ENCODE measurements at regions not wholly inside any gene's neighbourhood (a gene's known extent, or its start where the extent isn't known, plus 50 kb on each side); places are given as distances from the start of the nearest gene placed in this dataset.
"Not testable (repeated sequence)": the region's sequence is repeated elsewhere in the genome, so short reads cannot be mapped to it uniquely, and the experiment has no call there.

GRCh38 chr6:121020656-121021055, 313.6 kb downstream of the TBC1D32 start:
- DNase-seq = no peak

GRCh38 chr6:121008553-121008952, 325.7 kb downstream of the TBC1D32 start:
- no peak for DNase-seq

DNA sequence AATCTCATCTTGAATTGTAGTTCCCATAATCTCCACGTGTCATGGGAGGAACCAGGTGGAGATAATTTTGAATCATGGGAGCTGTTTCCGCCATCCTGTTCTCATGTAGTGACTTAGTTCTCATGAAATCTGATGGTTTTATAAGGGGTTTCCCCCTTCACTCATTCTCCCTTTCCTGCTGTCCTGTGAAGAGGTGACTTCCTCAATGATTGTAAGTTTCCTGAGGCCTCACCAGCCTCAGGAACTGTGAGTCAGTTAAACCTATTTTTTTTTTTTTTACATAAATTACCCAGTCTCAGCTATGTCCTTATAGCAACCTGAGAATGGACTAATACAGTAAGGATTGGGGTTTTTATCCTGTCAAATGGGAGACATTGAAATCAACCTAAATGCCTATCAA, 328.3 kb downstream of the TBC1D32 start:
- no peak for DNase-seq

GRCh38 chr6:121000381-121000780, 333.9 kb downstream of the TBC1D32 start:
- no peak for DNase-seq

- DNase-seq = no peak
Observed at GRCh38 chr6:120996340-120996739, 337.9 kb downstream of the TBC1D32 start.

DNA sequence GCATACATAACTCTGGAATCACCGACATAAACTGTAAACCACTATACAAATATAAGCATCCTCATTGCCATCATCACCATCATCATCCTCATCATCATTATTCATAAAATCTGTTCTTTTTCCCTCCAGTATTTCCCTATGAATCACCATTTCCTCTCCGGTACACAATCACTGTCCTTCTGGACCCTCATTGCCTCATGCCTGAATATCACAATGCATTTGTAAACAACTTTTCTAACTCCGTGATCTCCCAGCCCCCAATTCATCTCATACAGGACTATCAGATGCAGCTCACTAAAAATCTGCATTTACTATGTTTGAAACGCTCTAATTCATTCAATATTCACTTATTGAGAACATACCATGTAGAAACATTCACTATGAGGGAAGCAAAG, 339.7 kb downstream of the TBC1D32 start:
- DNase-seq = no peak

- no peak for DNase-seq
Observed at GRCh38 chr6:120993929-120994572, 340.2 kb downstream of the TBC1D32 start.

DNA sequence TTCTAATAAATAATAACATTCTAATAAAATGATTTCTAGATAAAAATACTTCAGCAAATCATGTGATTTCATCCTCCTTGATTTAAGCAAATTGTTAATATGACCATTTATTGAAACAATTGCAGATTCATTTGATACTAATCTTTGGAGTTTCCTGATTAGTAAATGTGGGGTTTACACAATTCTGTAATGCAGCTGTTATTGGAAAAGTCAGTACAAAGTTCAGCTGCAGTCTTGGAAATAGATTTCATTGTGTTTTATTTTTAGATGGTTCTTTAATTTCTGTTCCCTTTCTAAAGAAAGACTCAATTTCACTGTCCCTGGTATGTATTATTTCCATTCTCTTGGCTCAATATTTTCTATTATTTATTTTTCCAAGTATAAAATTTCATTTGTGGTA, 342.0 kb downstream of the TBC1D32 start:
- DNase-seq = no peak

DNA sequence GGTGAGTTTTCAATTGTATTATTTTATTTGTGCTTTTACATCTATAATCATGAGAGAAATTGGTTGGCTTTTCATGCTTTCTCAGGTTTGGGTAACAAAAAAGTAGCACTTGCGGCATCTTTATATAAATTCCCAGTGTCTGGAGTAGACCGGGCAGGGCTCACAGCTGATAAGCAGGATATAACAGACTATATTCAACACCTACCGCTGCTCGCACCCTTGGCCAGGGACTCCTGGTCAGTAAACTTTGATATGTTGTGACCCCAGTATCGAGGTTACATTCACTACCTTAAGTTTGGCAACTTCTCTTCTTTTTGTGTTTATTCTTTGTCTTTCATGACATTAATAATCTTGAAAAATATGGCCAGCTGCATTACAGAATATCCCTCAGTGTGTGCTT, 343.4 kb downstream of the TBC1D32 start:
- no peak for DNase-seq

DNA sequence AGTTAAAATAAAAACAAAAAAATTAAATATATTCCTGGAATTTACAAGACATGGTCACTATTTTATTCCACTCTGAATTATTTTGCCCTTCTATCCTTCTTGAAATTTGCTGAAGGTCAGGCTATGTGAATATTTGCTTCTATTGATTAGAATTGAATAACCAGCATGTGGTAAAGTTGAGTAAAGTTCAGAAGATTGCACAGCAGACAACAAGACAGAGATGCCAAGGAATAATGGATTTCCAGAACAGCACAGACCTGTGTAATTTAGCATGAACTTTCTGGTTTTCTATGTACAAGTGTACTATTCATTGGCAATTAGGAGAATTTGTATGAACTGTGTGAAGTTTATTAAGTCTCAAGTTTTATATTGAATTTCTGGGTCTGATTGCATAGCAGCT, 352.4 kb downstream of the TBC1D32 start:
- DNase-seq = no peak

- DNase-seq = no peak
Observed at GRCh38 chr6:120966321-120966720, 368.0 kb downstream of the TBC1D32 start.

DNA sequence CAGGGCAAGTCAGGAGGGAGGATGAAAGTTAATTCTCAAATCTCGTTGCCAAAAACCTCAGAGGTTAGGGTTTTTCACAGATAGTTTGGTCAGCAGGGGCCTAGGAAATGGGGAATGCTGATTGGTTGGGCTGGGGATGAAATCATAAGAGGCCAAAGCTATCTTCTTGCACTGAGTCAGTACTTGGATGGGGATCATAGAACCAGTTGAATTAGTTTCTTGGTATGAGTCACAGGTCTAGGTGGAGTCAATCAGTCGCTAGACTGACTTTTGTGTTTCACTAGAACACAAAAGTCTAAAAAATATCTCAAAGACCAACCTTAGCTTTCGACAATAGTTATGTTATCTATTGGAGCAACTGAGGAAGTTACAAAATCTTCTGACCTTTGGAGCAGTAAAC, 368.5 kb downstream of the TBC1D32 start:
- DNase-seq = peak; percentile 1

DNA sequence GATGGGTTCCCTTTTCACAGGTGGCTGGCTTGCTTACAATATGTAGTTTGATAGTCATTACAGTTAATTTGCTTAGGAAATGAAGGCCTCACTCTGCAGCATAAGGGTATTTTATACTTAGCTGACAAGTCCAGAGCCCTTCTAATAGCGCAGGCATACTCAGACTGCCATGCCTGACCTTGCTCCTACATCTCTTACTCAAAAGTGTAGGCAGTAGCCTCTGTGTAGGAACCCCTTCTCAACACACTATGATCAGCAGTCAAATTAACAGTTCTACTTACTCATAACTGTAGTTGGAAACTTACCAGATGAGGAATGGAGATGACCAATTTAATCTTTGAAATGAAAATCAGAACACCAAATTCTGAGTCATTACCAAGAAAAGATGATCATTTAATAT, 373.5 kb downstream of the TBC1D32 start:
- peak; percentile 0 for DNase-seq

DNA sequence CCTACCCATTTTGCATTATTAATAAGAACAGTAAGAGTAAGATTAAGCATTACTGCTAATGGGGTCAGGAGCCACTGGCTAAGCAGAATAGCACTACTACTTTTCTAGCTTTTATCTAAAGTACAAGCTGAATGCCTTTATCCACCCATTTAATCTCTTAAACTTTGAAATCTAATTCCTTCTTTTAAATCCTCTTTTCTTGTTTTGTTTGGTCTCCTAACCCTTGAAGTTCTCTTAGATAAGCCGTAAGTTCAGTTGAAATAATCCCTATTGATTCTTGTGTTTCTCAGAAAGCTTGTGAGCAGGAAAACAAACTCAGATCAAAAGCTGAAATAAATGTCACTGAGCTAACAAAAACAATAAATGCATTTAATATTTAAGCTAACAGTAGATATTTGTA, 380.2 kb downstream of the TBC1D32 start:
- no peak for DNase-seq

DNA sequence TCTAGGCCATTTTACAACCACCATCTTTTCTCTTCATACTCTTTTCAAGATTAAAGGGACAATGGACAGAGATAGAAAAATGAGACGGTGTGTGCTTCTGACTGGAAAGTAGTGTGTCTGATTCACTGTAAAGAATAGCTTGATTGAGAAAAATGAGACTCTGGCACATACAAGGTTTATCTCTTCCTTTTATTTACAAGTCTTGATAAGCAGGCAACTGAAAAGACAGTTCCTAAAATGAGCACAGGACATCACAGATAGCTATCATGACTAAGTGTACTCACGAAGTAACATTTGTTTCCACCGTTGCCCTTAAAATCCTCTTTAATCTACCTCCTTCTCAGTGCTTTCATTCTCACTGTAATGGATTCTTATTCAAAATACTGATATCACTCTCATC, 383.0 kb downstream of the TBC1D32 start:
- DNase-seq = no peak

DNA sequence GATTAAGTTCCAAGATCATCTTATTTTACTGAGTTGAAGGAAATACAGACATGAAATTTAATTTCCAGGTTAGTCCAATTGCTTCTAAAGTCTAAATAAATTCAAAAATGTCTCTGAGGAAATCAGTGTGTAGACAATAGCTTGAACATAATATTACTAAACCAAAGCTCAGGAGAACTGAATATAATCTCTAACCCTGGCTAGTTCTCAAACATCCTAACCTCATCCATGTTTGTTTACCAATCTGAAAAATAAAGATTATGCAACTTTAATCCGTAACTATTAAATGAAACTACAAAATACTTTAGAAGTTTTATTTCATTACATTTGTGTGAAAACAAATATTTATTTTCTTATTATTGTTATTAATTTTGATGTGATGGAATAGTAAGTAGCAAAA, 387.2 kb downstream of the TBC1D32 start:
- no peak for DNase-seq

- no peak for DNase-seq
Observed at GRCh38 chr6:120945905-120946594, 388.2 kb downstream of the TBC1D32 start.

DNA sequence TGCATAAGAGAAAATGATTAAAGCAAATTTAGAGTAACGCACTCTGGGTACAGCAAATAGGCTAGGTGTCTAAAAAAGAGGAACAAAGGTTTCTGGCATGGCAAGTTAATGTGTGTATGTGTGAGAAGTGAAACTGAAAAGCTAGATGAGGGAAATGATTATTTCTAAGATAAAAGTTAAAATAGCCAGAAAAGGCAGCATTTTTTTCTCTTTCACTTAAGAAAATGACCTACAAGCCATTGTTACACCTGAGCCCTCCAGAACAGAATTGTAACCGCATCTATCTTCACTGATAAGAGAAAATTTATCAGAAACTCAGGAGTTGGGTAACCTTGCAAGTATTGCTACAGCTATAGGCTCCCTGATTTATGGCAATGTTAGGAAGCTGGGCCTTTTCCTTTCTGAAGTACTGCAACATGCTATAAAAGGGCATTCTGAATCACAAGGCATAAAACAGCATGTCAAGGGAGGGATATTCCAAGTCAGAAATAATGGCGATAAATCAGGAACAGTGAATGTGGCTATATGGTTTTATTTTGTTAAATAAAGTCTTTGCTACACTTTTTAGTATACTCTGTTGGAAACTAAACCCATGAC, 395.3 kb downstream of the TBC1D32 start:
- no peak for DNase-seq

DNA sequence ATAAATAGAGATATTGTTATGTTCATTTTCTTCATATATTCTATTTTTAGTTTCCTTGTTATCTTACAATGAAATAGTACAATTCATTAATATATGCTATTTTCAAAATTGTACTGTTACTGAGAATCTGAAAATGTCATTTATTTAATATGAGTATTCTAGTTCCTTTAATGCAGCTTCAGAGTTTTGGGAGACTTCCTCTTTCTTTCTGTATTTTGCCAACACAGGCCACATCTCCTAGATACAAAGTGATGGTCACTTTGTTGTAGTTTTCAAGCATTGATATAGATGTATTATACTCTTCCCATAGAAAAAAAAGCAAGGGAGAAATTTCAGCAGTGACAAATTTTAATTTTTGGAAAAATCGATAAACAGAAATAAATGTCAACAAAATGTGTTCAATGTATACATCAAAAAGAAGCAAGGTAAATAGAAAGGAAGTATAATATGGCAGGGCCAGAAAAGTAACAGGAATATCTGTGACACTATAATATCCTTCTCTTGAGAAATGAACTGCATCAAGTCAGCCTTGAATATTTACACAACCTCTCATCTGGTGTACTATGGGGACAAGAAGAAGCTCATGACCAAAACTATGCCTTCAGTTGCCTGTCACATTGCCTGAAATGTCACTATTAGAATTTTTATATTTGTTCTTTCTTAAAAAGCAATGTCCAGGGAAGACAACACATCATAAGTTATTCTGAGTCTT, 396.0 kb downstream of the TBC1D32 start:
- DNase-seq = no peak

DNA sequence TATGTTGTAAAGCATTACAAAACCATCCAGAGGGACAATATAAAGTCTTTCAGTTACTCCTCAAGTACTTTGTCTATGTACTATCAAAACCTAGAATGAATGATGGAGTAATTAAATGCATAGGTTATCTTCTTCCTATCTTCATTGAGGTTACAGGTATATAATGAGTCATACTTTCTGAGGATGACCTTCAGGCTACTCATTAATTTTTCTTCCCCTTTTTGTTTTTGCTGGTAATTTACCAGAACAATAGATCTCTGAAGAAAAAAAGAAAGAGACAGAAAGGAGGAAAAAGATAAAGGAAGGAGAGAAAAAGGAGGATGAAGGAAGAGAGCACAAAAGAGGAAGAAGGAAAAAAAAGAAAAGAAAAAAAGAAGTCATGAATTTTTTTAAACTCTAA, 398.4 kb downstream of the TBC1D32 start:
- no peak for DNase-seq

- DNase-seq = no peak
Observed at GRCh38 chr6:120935016-120935415, 399.3 kb downstream of the TBC1D32 start.

- not testable (repeated sequence) for DNase-seq
Observed at GRCh38 chr6:120931520-120932180, 402.6 kb downstream of the TBC1D32 start.

GRCh38 chr6:120930500-120930899, 403.8 kb downstream of the TBC1D32 start:
- not testable (repeated sequence) for DNase-seq

Data from activated CD4-positive, alpha-beta T cell treated with anti-CD3 and anti-CD28 coated beads, Interleukin-2, Interleukin-6, amounts not matched to agents 100 ng/mL and 50 ng/mL, durations not matched to agents 16 hours and 8 hours (primary cell).